ENCODE measurements at regions not wholly inside any gene's neighbourhood (a gene's known extent, or its start where the extent isn't known, plus 50 kb on each side); places are given as distances from the start of the nearest gene placed in this dataset.

- Mint-ChIP-seq H3K4me1 (peaks cover 14% of the 10 kb centered on the region; the same call in 2 of the 3 replicates), H3K27me3 (ENCODE audit: insufficient read depth, low read depth, poor library complexity) (no peaks in the 10 kb centered on the region), H3K9me3 (peaks cover 10% of the 10 kb centered on the region; the same call in 2 of the 3 replicates), H3K4me3 (no peak overlapping the region), H3K36me3 (ENCODE audit: low read depth) (no peaks in the 10 kb centered on the region), H3K27ac (no peak overlapping the region)
- TF ChIP-seq ZNF331 (CRISPR knock-in tag; IDR thresholded peaks at IDR 0.05; ENCODE audit: low read depth) = no peak
- no peak for TF ChIP-seq STAT1 (IDR thresholded peaks at IDR 0.05; ENCODE audit: unreplicated experiment)
- TF ChIP-seq, protein P1, sequence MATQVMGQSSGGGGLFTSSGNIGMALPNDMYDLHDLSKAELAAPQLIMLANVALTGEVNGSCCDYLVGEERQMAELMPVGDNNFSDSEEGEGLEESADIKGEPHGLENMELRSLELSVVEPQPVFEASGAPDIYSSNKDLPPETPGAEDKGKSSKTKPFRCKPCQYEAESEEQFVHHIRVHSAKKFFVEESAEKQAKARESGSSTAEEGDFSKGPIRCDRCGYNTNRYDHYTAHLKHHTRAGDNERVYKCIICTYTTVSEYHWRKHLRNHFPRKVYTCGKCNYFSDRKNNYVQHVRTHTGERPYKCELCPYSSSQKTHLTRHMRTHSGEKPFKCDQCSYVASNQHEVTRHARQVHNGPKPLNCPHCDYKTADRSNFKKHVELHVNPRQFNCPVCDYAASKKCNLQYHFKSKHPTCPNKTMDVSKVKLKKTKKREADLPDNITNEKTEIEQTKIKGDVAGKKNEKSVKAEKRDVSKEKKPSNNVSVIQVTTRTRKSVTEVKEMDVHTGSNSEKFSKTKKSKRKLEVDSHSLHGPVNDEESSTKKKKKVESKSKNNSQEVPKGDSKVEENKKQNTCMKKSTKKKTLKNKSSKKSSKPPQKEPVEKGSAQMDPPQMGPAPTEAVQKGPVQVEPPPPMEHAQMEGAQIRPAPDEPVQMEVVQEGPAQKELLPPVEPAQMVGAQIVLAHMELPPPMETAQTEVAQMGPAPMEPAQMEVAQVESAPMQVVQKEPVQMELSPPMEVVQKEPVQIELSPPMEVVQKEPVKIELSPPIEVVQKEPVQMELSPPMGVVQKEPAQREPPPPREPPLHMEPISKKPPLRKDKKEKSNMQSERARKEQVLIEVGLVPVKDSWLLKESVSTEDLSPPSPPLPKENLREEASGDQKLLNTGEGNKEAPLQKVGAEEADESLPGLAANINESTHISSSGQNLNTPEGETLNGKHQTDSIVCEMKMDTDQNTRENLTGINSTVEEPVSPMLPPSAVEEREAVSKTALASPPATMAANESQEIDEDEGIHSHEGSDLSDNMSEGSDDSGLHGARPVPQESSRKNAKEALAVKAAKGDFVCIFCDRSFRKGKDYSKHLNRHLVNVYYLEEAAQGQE (IDR thresholded peaks at IDR 0.05; ENCODE audit: unreplicated experiment) = no peak
- TF ChIP-seq EZH2phosphoT487 (IDR thresholded peaks at IDR 0.05; ENCODE audit: unreplicated experiment) = no peak
- no peak for TF ChIP-seq NANOG (IDR thresholded peaks at IDR 0.05; ENCODE audit: borderline replicate concordance)
- no peak for TF ChIP-seq JUNB (IDR thresholded peaks at IDR 0.05; ENCODE audit: unreplicated experiment)
- no peak for TF ChIP-seq POLR2AphosphoS5 (IDR thresholded peaks at IDR 0.05; ENCODE audit: low read depth)
- H3K4me2 ChIP-seq = no peak overlapping the region
- no peaks in the 10 kb centered on the region for H3K27me3 ChIP-seq (ENCODE audit: insufficient read depth)
- no peaks in the 10 kb centered on the region for H4K20me1 ChIP-seq (replicated peaks; ENCODE audit: insufficient read depth)
- H3F3A ChIP-seq (replicated peaks; ENCODE audit: low read depth) = no peaks in the 10 kb centered on the region
- H3K27ac ChIP-seq (ENCODE audit: low read depth) = no peak overlapping the region
- no peaks in the 10 kb centered on the region for H3K4me1 ChIP-seq (ENCODE audit: insufficient read depth)
- H3K9me2 ChIP-seq (ENCODE audit: insufficient read depth) = no peaks in the 10 kb centered on the region
- ATAC-seq (no peak), DNase-seq (ENCODE audit: low spot score) (no peak)
- H3K4me3 ChIP-seq = no peak overlapping the region
- no peak overlapping the region for H2AFZ ChIP-seq
- no peaks in the 10 kb centered on the region for H3K36me3 ChIP-seq (ENCODE audit: insufficient read depth)
- H3K79me2 ChIP-seq (replicated peaks; ENCODE audit: insufficient read depth) = no peaks in the 10 kb centered on the region
Observed at GRCh38 chr16:8372141-8372540, 218.2 kb downstream of the TMEM114 start.

DNA sequence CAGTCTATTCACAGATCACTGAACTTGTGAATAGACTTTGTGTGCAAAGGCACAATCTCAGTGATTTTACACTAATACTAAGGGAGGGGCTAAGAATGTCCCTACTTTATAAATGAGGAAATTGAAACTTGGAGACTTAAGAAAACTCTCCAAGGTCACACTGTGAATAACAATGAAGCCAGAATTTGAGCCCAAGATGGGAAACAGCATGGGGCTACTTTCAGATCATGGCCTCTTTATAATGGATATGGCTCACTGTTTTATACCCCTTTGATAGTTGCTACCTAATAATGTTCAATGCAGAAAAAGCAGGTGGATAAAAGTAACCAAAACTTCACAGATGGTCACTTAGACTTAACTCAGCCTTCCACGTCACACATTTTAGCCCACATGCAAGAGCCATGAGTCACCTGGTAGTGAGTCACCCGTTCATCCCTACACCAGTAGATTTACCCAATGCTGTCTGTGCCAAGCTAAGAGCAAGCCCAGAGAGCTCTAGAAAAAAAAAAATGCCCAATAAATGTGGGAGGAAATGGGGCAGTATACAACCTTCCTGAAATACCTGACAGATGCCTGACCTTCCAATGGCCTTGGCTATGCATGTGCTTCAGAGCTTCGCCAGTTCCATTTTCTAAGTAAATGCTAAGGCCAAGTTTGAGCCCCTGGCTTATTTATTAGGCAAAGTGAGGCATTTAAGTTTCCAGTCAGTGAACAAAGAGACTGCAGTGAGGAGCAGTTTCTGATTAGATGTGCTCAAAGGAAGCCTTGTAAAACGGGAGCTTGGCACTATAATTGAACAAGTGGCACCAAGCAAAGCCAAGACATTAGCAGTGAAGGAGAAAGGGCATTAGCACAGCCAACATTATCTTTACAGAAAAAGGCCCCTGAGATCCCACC is 219.7 kb downstream of the TMEM114 start:
- Histone ChIP-seq H3K9me2 (ENCODE audit: insufficient read depth) (no peaks in the 10 kb centered on the region), H3K4me2 (no peak overlapping the region), H2AFZ (no peak overlapping the region), H3K4me1 (ENCODE audit: insufficient read depth) (no peaks in the 10 kb centered on the region), H4K20me1 (replicated peaks; ENCODE audit: insufficient read depth) (no peaks in the 10 kb centered on the region), H3F3A (replicated peaks; ENCODE audit: low read depth) (no peaks in the 10 kb centered on the region), H3K4me3 (no peak overlapping the region), H3K27me3 (ENCODE audit: insufficient read depth) (no peaks in the 10 kb centered on the region), H3K27ac (ENCODE audit: low read depth) (no peak overlapping the region), H3K36me3 (ENCODE audit: insufficient read depth) (no peaks in the 10 kb centered on the region), H3K79me2 (replicated peaks; ENCODE audit: insufficient read depth) (no peaks in the 10 kb centered on the region)
- ATAC-seq (peak; percentile 66), DNase-seq (ENCODE audit: low spot score) (peak; percentile 27)
- no peaks in the 10 kb centered on the region for H3K36me3 Mint-ChIP-seq (ENCODE audit: low read depth)
- H3K4me3 Mint-ChIP-seq = no peak overlapping the region
- H3K9me3 Mint-ChIP-seq = peaks cover 10% of the 10 kb centered on the region; the same call in 2 of the 3 replicates
- peaks cover 14% of the 10 kb centered on the region; the same call in 2 of the 3 replicates for H3K4me1 Mint-ChIP-seq
- H3K27me3 Mint-ChIP-seq (ENCODE audit: insufficient read depth, low read depth, poor library complexity) = no peaks in the 10 kb centered on the region
- no peak overlapping the region for H3K27ac Mint-ChIP-seq
- TF ChIP-seq POLR2AphosphoS5 (IDR thresholded peaks at IDR 0.05; ENCODE audit: low read depth) (no peak), CREB1 (CRISPR knock-in tag; IDR thresholded peaks at IDR 0.05; ENCODE audit: low read depth) (no peak), EZH2phosphoT487 (IDR thresholded peaks at IDR 0.05; ENCODE audit: unreplicated experiment) (no peak), CTCF (conservative IDR thresholded peaks at IDR 0.05; ENCODE audit: low read depth in 2 of 2) (no peak), STAT1 (IDR thresholded peaks at IDR 0.05; ENCODE audit: unreplicated experiment) (no peak)

All from GM23338 (cell line).